HEK293 (cell line): ENCODE measurements at regions not wholly inside any gene's neighbourhood (a gene's known extent, or its start where the extent isn't known, plus 50 kb on each side); places are given as distances from the start of the nearest gene placed in this dataset.

Experiments used
- BCL11A ChIP-seq: fragments of 450-650 bp; formaldehyde crosslinking; IDR thresholded peaks from 2 replicates; pipeline ENCODE4 v1.5.1; 2016; ENCODE audit warnings: low read depth, missing biosample characterization, missing genetic modification characterization
- CTCF ChIP-seq: fragments of 450-650 bp; formaldehyde crosslinking; IDR thresholded peaks from 2 replicates; pipeline ENCODE4 v1.5.1; 2016; ENCODE audit warnings: missing biosample characterization, missing genetic modification characterization
- HOXA7 ChIP-seq: sonication (generic); formaldehyde crosslinking; IDR thresholded peaks from 2 replicates; pipeline ENCODE4 v1.8.1; 2022; ENCODE audit warnings: missing genetic modification reagents, borderline replicate concordance
- YY1 ChIP-seq: fragments of 450-650 bp; formaldehyde crosslinking; IDR thresholded peaks from 2 replicates; pipeline ENCODE4 v1.5.1; 2018; ENCODE audit warnings: missing biosample characterization, missing genetic modification characterization
- ZNF121 ChIP-seq: fragments of 450-650 bp; formaldehyde crosslinking; IDR thresholded peaks from 2 replicates; pipeline ENCODE4 v1.5.1; 2016; ENCODE audit warnings: missing biosample characterization, missing genetic modification characterization
- ZNF302 ChIP-seq: fragments of 450-650 bp; formaldehyde crosslinking; IDR thresholded peaks from 2 replicates; pipeline ENCODE4 v1.5.1; 2016; ENCODE audit warnings: missing biosample characterization, missing genetic modification characterization, low read depth
- ZNF518A ChIP-seq: fragments of 450-650 bp; formaldehyde crosslinking; conservative IDR thresholded peaks from 2 replicates; pipeline ENCODE4 v1.5.1; 2016; ENCODE audit warnings: low read depth, missing biosample characterization, missing genetic modification characterization
- ZNF670 ChIP-seq: fragments of 450-650 bp; formaldehyde crosslinking; IDR thresholded peaks from 2 replicates; pipeline ENCODE4 v1.5.1; 2016; ENCODE audit warnings: missing biosample characterization, missing genetic modification characterization, low read depth
- ZNF707 ChIP-seq: fragments of 450-650 bp; formaldehyde crosslinking; IDR thresholded peaks from 2 replicates; pipeline ENCODE4 v1.5.1; 2016; ENCODE audit warnings: missing biosample characterization, missing genetic modification characterization
- ZSCAN5A ChIP-seq: fragments of 450-650 bp; formaldehyde crosslinking; IDR thresholded peaks from 2 replicates; pipeline ENCODE4 v1.5.1; 2016; ENCODE audit warnings: missing biosample characterization, missing genetic modification characterization

- TF ChIP-seq ZNF518A (tag by site-specific recombination) (no peak), CTCF (tag by site-specific recombination) (no peak), ZSCAN5A (tag by site-specific recombination) (no peak), ZNF670 (no peak), YY1 (no peak), BCL11A (no peak), ZNF302 (no peak), ZNF707 (tag by site-specific recombination) (no peak), ZNF121 (tag by site-specific recombination) (no peak), HOXA7 (CRISPR knock-in tag) (no peak)
These were observed 102.1 kb upstream of the SIX3 start for GRCh38 chr2:44839370-44839769.
